ENCODE measurements at regions not wholly inside any gene's neighbourhood (a gene's known extent, or its start where the extent isn't known, plus 50 kb on each side); places are given as distances from the start of the nearest gene placed in this dataset.

GRCh38 chr14:86404989-86405649 lies 875.2 kb downstream of the FLRT2 start:
- H3K27ac ChIP-seq (ENCODE audit: low read depth in 1 of 2, low read length in 2 of 2): no peak overlapping the region
- H3K4me3 ChIP-seq (ENCODE audit: low read depth in 1 of 3, low read length in 3 of 3): no peak overlapping the region
- TF ChIP-seq, protein P1, sequence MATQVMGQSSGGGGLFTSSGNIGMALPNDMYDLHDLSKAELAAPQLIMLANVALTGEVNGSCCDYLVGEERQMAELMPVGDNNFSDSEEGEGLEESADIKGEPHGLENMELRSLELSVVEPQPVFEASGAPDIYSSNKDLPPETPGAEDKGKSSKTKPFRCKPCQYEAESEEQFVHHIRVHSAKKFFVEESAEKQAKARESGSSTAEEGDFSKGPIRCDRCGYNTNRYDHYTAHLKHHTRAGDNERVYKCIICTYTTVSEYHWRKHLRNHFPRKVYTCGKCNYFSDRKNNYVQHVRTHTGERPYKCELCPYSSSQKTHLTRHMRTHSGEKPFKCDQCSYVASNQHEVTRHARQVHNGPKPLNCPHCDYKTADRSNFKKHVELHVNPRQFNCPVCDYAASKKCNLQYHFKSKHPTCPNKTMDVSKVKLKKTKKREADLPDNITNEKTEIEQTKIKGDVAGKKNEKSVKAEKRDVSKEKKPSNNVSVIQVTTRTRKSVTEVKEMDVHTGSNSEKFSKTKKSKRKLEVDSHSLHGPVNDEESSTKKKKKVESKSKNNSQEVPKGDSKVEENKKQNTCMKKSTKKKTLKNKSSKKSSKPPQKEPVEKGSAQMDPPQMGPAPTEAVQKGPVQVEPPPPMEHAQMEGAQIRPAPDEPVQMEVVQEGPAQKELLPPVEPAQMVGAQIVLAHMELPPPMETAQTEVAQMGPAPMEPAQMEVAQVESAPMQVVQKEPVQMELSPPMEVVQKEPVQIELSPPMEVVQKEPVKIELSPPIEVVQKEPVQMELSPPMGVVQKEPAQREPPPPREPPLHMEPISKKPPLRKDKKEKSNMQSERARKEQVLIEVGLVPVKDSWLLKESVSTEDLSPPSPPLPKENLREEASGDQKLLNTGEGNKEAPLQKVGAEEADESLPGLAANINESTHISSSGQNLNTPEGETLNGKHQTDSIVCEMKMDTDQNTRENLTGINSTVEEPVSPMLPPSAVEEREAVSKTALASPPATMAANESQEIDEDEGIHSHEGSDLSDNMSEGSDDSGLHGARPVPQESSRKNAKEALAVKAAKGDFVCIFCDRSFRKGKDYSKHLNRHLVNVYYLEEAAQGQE (IDR thresholded peaks at IDR 0.05): no peak
- TF ChIP-seq HNF4G (IDR thresholded peaks at IDR 0.05) (no peak), JUND (IDR thresholded peaks at IDR 0.05) (no peak), NR2F2 (IDR thresholded peaks at IDR 0.05) (no peak), TAF1 (conservative IDR thresholded peaks at IDR 0.05) (no peak), FOXA1 (IDR thresholded peaks at IDR 0.05) (no peak), ZBTB33 (IDR thresholded peaks at IDR 0.05) (no peak), GABPA (IDR thresholded peaks at IDR 0.05 in 1 of 2, conservative IDR thresholded peaks at IDR 0.05 in 1 of 2) (no peak), SP1 (IDR thresholded peaks at IDR 0.05) (no peak), FOXA2 (IDR thresholded peaks at IDR 0.05) (no peak)
- 60% methylated on average over 3 of the region's 3 CpGs for WGBS
- no peaks in the 10 kb centered on the region for H3K36me3 ChIP-seq (ENCODE audit: control insufficient read depth in 4 of 4, insufficient read depth in 3 of 4, low read depth in 1 of 4, low read length in 3 of 4)
- DNase-seq (ENCODE audit: low spot score): no peak
- H3K9me3 ChIP-seq (ENCODE audit: control insufficient read depth in 4 of 4, low read length in 3 of 4): no peaks in the 10 kb centered on the region
- H3K9ac ChIP-seq (ENCODE audit: low read depth in 1 of 2, low read length in 2 of 2): no peak overlapping the region
- no peaks in the 10 kb centered on the region for H3K27me3 ChIP-seq (ENCODE audit: control insufficient read depth in 4 of 4, insufficient read depth in 4 of 4, low read length in 3 of 4)
- H3K4me1 ChIP-seq (ENCODE audit: control insufficient read depth in 4 of 4, insufficient read depth in 4 of 4, low read length in 3 of 4): no peaks in the 10 kb centered on the region

GRCh38 chr14:86404425-86404824 lies 874.5 kb downstream of the FLRT2 start:
- H3K4me3 ChIP-seq (ENCODE audit: low read depth in 1 of 3, low read length in 3 of 3): no peak overlapping the region
- WGBS: 54% methylated on average over 2 of the region's 2 CpGs
- DNase-seq (ENCODE audit: low spot score): no peak
- H3K9ac ChIP-seq (ENCODE audit: low read depth in 1 of 2, low read length in 2 of 2): no peak overlapping the region
- no peaks in the 10 kb centered on the region for H3K9me3 ChIP-seq (ENCODE audit: control insufficient read depth in 4 of 4, low read length in 3 of 4)
- TF ChIP-seq RXRA (IDR thresholded peaks at IDR 0.05) (no peak), GABPA (IDR thresholded peaks at IDR 0.05 in 1 of 2, conservative IDR thresholded peaks at IDR 0.05 in 1 of 2) (no peak), RAD21 (IDR thresholded peaks at IDR 0.05) (no peak), CTCF (IDR thresholded peaks at IDR 0.05; ENCODE audit: low read depth, low read length, missing input control) (no peak), FOXA2 (IDR thresholded peaks at IDR 0.05) (no peak), YY1 (IDR thresholded peaks at IDR 0.05) (no peak), HNF4G (IDR thresholded peaks at IDR 0.05) (no peak), NR2F2 (IDR thresholded peaks at IDR 0.05) (no peak), FOXA1 (IDR thresholded peaks at IDR 0.05) (no peak), JUND (IDR thresholded peaks at IDR 0.05) (no peak), ATF3 (IDR thresholded peaks at IDR 0.05) (no peak), EGR1 (IDR thresholded peaks at IDR 0.05; ENCODE audit: low read depth in 2 of 2) (no peak), ZBTB33 (IDR thresholded peaks at IDR 0.05) (no peak), HNF4A (conservative IDR thresholded peaks at IDR 0.05) (no peak), TAF1 (conservative IDR thresholded peaks at IDR 0.05) (no peak)
- TF ChIP-seq, protein P1 (IDR thresholded peaks at IDR 0.05): no peak
- no peaks in the 10 kb centered on the region for H3K36me3 ChIP-seq (ENCODE audit: control insufficient read depth in 4 of 4, insufficient read depth in 3 of 4, low read depth in 1 of 4, low read length in 3 of 4)
- no peaks in the 10 kb centered on the region for H3K27me3 ChIP-seq (ENCODE audit: control insufficient read depth in 4 of 4, insufficient read depth in 4 of 4, low read length in 3 of 4)
- H3K27ac ChIP-seq (ENCODE audit: low read depth in 1 of 2, low read length in 2 of 2): no peak overlapping the region
- H3K4me1 ChIP-seq (ENCODE audit: control insufficient read depth in 4 of 4, insufficient read depth in 4 of 4, low read length in 3 of 4): no peaks in the 10 kb centered on the region
